Activated CD4-positive, alpha-beta T cell treated with anti-CD3 and anti-CD28 coated beads, Interleukin-2, amount 10 ng/mL, durations not matched to agents 24 days and 14 days (primary cell): ENCODE measurements at regions not wholly inside any gene's neighbourhood (a gene's known extent, or its start where the extent isn't known, plus 50 kb on each side); places are given as distances from the start of the nearest gene placed in this dataset.

Source experiments
- DNase-seq: peaks from one replicate; pipeline ENCODE4 v3.0.0; 2022
- H3K27ac Mint-ChIP-seq: one replicate; pipeline ENCODE4 v1.8.0; 2022; ENCODE audit warnings: mild to moderate bottlenecking, mixed read lengths
- H3K27me3 Mint-ChIP-seq: one replicate; pipeline ENCODE4 v1.8.0; 2022; ENCODE audit warnings: mixed read lengths
- H3K36me3 Mint-ChIP-seq: one replicate; pipeline ENCODE4 v1.8.0; 2022; ENCODE audit warnings: low read depth, mild to moderate bottlenecking, mixed read lengths
- H3K4me1 Mint-ChIP-seq: one replicate; pipeline ENCODE4 v1.8.0; 2021; ENCODE audit warnings: mixed read lengths
- H3K4me3 Mint-ChIP-seq: one replicate; pipeline ENCODE4 v1.8.0; 2022; ENCODE audit warnings: mild to moderate bottlenecking, moderate library complexity, mixed read lengths
- H3K9me3 Mint-ChIP-seq: one replicate; pipeline ENCODE4 v1.8.0; 2021; ENCODE audit warnings: mixed read lengths
- intact Hi-C: fragments of 100-400 bp; cut with micrococcal nuclease; formaldehyde crosslinking; loops from one replicate; pipeline ENCODE4 v1.15.1; 2023

DNA sequence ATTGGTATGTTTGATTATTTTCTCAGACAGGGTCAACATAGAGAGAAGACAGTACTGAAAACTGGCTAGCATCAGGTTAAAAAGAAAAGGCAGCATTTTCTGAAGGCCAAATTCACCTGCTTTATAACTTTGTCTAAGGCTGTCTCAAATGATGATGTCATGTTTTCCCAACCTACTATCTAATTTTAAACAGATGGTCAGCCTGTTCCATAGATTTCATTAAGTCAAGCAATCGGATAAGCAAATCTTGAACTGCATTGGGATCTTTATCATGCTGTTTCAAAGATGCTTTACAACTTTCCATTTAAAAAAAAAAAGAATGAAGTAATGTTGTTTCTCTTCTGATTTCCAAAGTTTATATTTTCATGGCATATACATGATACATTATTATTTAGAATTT is 56.3 kb upstream of the SPOPL start:
- Mint-ChIP-seq H3K4me3 (no peak overlapping the region), H3K36me3 (no peaks in the 10 kb centered on the region), H3K9me3 (no peaks in the 10 kb centered on the region), H3K4me1 (no peaks in the 10 kb centered on the region), H3K27ac (no peak overlapping the region), H3K27me3 (peaks cover 2% of the 10 kb centered on the region)
- no peak for DNase-seq
- intact Hi-C loops = no loop called here

- Mint-ChIP-seq H3K27me3 (peaks cover 2% of the 10 kb centered on the region), H3K4me3 (no peak overlapping the region), H3K36me3 (no peaks in the 10 kb centered on the region), H3K4me1 (no peaks in the 10 kb centered on the region), H3K9me3 (no peaks in the 10 kb centered on the region), H3K27ac (no peak overlapping the region)
- intact Hi-C loops = no loop called here
- DNase-seq = no peak
Measured at GRCh38 chr2:138446043-138446442, 55.5 kb upstream of the SPOPL start.

GRCh38 chr2:138447889-138448570 is 53.5 kb upstream of the SPOPL start:
- Mint-ChIP-seq H3K27ac (no peak overlapping the region), H3K27me3 (peaks cover 2% of the 10 kb centered on the region)
- intact Hi-C loops = no loop called here

More at GRCh38 chr2:138447889-138448570, 53.5 kb upstream of the SPOPL start:
- DNase-seq = no peak
- Mint-ChIP-seq H3K4me3 (no peak overlapping the region), H3K36me3 (no peaks in the 10 kb centered on the region), H3K4me1 (no peaks in the 10 kb centered on the region), H3K9me3 (no peaks in the 10 kb centered on the region)
